ENCODE measurements at regions not wholly inside any gene's neighbourhood (a gene's known extent, or its start where the extent isn't known, plus 50 kb on each side); places are given as distances from the start of the nearest gene placed in this dataset.

- no peak overlapping the region for H3K27ac ChIP-seq
- TF ChIP-seq CTCF (IDR thresholded peaks at IDR 0.05) = no peak
- no peak overlapping the region for H3K4me3 ChIP-seq
- no peak for DNase-seq (ENCODE audit: low spot score)
Observed at GRCh38 chr3:10599017-10599416, 93.6 kb upstream of the ATP2B2 start.

- H3K4me3 ChIP-seq = no peak overlapping the region
- no peak for TF ChIP-seq CTCF (IDR thresholded peaks at IDR 0.05)
- no peak overlapping the region for H3K27ac ChIP-seq
- DNase-seq (ENCODE audit: low spot score) = no peak
Observed at GRCh38 chr3:10599444-10599843, 94.1 kb upstream of the ATP2B2 start.

GRCh38 chr3:10600296-10600714 lies 94.9 kb upstream of the ATP2B2 start:
- no peak for TF ChIP-seq CTCF (IDR thresholded peaks at IDR 0.05)
- no peak overlapping the region for H3K4me3 ChIP-seq
- H3K27ac ChIP-seq = no peak overlapping the region

GRCh38 chr3:10600726-10601125 lies 95.3 kb upstream of the ATP2B2 start:
- DNase-seq (ENCODE audit: low spot score) = no peak
- no peak overlapping the region for H3K4me3 ChIP-seq
- no peak overlapping the region for H3K27ac ChIP-seq
- TF ChIP-seq CTCF (IDR thresholded peaks at IDR 0.05) = no peak

More at GRCh38 chr3:10600296-10600714, 94.9 kb upstream of the ATP2B2 start:
- no peak for DNase-seq (ENCODE audit: low spot score)

GRCh38 chr3:10601151-10601856 lies 95.9 kb upstream of the ATP2B2 start:
- H3K4me3 ChIP-seq = no peak overlapping the region
- TF ChIP-seq CTCF (IDR thresholded peaks at IDR 0.05) = no peak
- H3K27ac ChIP-seq = no peak overlapping the region
- no peak for DNase-seq (ENCODE audit: low spot score)

- Histone ChIP-seq H3K4me3 (no peak overlapping the region), H3K27ac (no peak overlapping the region)
- no peak for TF ChIP-seq CTCF (IDR thresholded peaks at IDR 0.05)
- DNase-seq (ENCODE audit: low spot score) = no peak
Observed at GRCh38 chr3:10601857-10602230, 96.5 kb upstream of the ATP2B2 start.

- H3K27ac ChIP-seq = no peak overlapping the region
Observed at GRCh38 chr3:10602271-10602670, 96.9 kb upstream of the ATP2B2 start.

More at GRCh38 chr3:10602271-10602670, 96.9 kb upstream of the ATP2B2 start:
- no peak for DNase-seq (ENCODE audit: low spot score)
- TF ChIP-seq CTCF (IDR thresholded peaks at IDR 0.05) = no peak
- no peak overlapping the region for H3K4me3 ChIP-seq

Data from coronary artery (tissue), 2 donors.